Ishikawa (cell line): ENCODE measurements at regions not wholly inside any gene's neighbourhood (a gene's known extent, or its start where the extent isn't known, plus 50 kb on each side); places are given as distances from the start of the nearest gene placed in this dataset.

Source experiments
- CREB1 ChIP-seq: IDR thresholded peaks from 2 replicates; pipeline ENCODE4 v1.6.1; 2012; ENCODE audit warnings: low read depth
- EGR1 ChIP-seq: IDR thresholded peaks from 2 replicates; pipeline ENCODE4 v1.6.1; 2012
- EP300 ChIP-seq: IDR thresholded peaks from 2 replicates; pipeline ENCODE4 v1.6.1; 2012; ENCODE audit warnings: borderline replicate concordance
- FOXM1 ChIP-seq: IDR thresholded peaks from 2 replicates; pipeline ENCODE4 v1.6.1; 2012; ENCODE audit warnings: low read depth, borderline replicate concordance
- RAD21 ChIP-seq: IDR thresholded peaks from 2 replicates; pipeline ENCODE4 v1.6.1; 2012; ENCODE audit warnings: low read depth
- REST ChIP-seq: IDR thresholded peaks from 2 replicates; pipeline ENCODE4 v1.6.1; 2012; ENCODE audit warnings: low read depth, mild to moderate bottlenecking
- TAF1 ChIP-seq: IDR thresholded peaks from 2 replicates; pipeline ENCODE4 v1.6.1; 2012; ENCODE audit warnings: low read depth, mild to moderate bottlenecking
- TCF12 ChIP-seq: IDR thresholded peaks from 2 replicates; pipeline ENCODE4 v1.6.1; 2012; ENCODE audit warnings: low read depth
- TEAD4 ChIP-seq: IDR thresholded peaks from 2 replicates; pipeline ENCODE4 v1.6.1; 2012
- YY1 ChIP-seq: IDR thresholded peaks from 2 replicates; pipeline ENCODE4 v1.6.1; 2012; ENCODE audit warnings: low read depth
- ZBTB7A ChIP-seq: IDR thresholded peaks from 2 replicates; pipeline ENCODE4 v1.6.1; 2012; ENCODE audit warnings: low read depth
- TF ChIP-seq, protein P1 (sequence below): IDR thresholded peaks from 2 replicates; pipeline ENCODE4 v1.6.1; 2012

GRCh38 chr20:22684072-22684762, 99.8 kb upstream of the FOXA2 start:
- no peak for TF ChIP-seq EP300
- no peak for TF ChIP-seq REST
- TF ChIP-seq CREB1: no peak
- no peak for TF ChIP-seq TAF1
- TF ChIP-seq TCF12: no peak
- TF ChIP-seq, protein P1, sequence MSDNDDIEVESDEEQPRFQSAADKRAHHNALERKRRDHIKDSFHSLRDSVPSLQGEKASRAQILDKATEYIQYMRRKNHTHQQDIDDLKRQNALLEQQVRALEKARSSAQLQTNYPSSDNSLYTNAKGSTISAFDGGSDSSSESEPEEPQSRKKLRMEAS: no peak
- no peak for TF ChIP-seq FOXM1
- no peak for TF ChIP-seq TEAD4
- peak; percentile 65 for TF ChIP-seq RAD21
- no peak for TF ChIP-seq ZBTB7A
- no peak for TF ChIP-seq YY1
- TF ChIP-seq EGR1: no peak
